ENCODE measurements at regions not wholly inside any gene's neighbourhood (a gene's known extent, or its start where the extent isn't known, plus 50 kb on each side); places are given as distances from the start of the nearest gene placed in this dataset.
"Not testable (repeated sequence)": the region's sequence is repeated elsewhere in the genome, so short reads cannot be mapped to it uniquely, and the experiment has no call there.

- no peak overlapping the region for H3K27ac ChIP-seq
- no peak overlapping the region for H3K4me3 ChIP-seq
- H3K9me3 ChIP-seq, result no peaks in the 10 kb centered on the region
- H3K36me3 ChIP-seq (replicated peaks in 1 of 2; ENCODE audit: insufficient read depth in 1 of 2, low read depth in 2 of 2), result no peaks in the 10 kb centered on the region
- H3K27me3 ChIP-seq, result no peaks in the 10 kb centered on the region
- intact Hi-C loops (cut with DNase I), result no loop called here
- WGBS, 2 donors, result 74 to 89% methylated on average over 4 to 5 of the region's 5 CpGs
- peaks cover 8% of the 10 kb centered on the region for H3K4me1 ChIP-seq
- ATAC-seq, result no peak
- TF ChIP-seq POLR2A (IDR thresholded peaks at IDR 0.05), result no peak
- no peak for TF ChIP-seq CTCF (IDR thresholded peaks at IDR 0.05)
- no peak for DNase-seq
Observed at GRCh38 chrX:3545901-3546300, 167.5 kb downstream of the PRKX start.

DNA sequence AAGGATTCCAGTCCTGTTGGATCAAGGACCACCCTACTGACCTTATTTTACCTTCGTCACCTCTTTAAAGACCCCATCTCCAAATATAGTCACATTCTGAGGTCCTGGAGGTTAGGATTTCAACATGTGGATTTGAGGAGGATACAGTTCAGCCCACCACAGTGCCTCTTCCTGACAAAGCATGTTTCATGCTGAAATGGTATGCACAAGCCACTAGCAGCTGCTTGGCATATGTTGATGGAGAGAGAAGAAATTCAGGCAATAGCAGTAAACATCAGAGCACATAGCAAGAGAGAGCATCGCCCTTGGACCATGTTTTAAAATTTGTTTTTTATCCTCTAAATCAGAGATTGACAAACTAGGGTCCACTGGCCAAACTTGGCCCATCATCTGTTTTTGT lies 172.1 kb downstream of the PRKX start:
- no peak overlapping the region for H3K27ac ChIP-seq
- ATAC-seq (no peak), DNase-seq (no peak)
- no peaks in the 10 kb centered on the region for H3K27me3 ChIP-seq
- TF ChIP-seq POLR2A (IDR thresholded peaks at IDR 0.05), result no peak
- no peak for TF ChIP-seq CTCF (IDR thresholded peaks at IDR 0.05)
- intact Hi-C loops (cut with DNase I), result no loop called here
- H3K4me1 ChIP-seq, result no peaks in the 10 kb centered on the region
- no peaks in the 10 kb centered on the region for H3K36me3 ChIP-seq (replicated peaks in 1 of 2; ENCODE audit: insufficient read depth in 1 of 2, low read depth in 2 of 2)
- no peak overlapping the region for H3K4me3 ChIP-seq
- H3K9me3 ChIP-seq, result no peaks in the 10 kb centered on the region
- WGBS, 2 donors, result 76 to 100% methylated on average over 1 to 2 of the region's 2 CpGs

DNA sequence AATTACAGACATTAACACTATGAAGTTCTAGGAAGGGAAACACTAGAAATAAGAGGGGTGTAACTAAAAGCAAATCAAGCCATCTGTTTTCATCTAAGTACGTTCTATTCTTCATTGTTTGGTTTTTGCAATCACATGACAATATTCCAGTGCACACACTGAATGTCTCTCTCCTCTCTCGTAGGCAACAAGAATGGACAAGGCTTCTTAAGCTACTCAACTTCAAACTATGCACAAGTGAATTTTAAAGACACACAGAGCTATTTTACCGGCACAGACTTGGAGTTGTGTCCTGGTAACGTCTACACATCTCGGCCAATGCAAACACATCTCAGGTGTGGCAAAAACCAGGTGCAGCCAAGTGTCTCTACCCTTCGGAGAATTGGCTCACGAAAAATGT lies 173.3 kb downstream of the PRKX start:
- TF ChIP-seq CTCF (IDR thresholded peaks at IDR 0.05) (no peak), POLR2A (IDR thresholded peaks at IDR 0.05) (no peak)
- H3K36me3 ChIP-seq (replicated peaks in 1 of 2; ENCODE audit: insufficient read depth in 1 of 2, low read depth in 2 of 2), result no peaks in the 10 kb centered on the region
- intact Hi-C loops (cut with DNase I), result no loop called here
- H3K9me3 ChIP-seq, result no peaks in the 10 kb centered on the region
- H3K4me3 ChIP-seq, result no peak overlapping the region
- WGBS, 2 donors, result 69 to 78% methylated on average over 6 to 7 of the region's 7 CpGs
- no peak for DNase-seq
- no peak overlapping the region for H3K27ac ChIP-seq
- no peak for ATAC-seq
- H3K4me1 ChIP-seq, result no peaks in the 10 kb centered on the region
- H3K27me3 ChIP-seq, result no peaks in the 10 kb centered on the region

DNA sequence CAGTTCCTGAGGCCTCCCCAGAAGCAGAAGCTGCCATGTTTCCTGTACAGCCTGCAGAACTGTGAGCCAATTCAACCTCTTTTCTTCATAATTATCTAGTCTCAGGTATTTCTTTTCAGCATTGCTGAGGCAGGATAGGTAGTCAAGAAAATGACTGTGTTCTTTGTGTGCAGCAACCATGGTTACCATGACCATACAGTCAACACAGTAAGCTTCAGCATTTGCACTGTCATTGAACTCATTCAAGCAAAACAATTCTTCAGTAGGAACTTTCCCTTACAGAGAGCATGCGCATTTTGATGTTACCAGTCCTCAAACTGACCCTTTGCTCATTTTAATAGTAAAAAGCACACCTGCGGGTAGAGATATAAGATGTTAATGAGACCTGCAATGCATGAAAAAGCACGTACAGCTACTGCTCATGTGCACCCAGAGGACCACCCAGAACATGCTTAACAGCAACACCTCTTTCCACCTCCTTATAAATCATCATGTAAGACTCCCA lies 180.8 kb downstream of the PRKX start:
- H3K36me3 ChIP-seq (replicated peaks in 1 of 2; ENCODE audit: insufficient read depth in 1 of 2, low read depth in 2 of 2), result no peaks in the 10 kb centered on the region
- no peak overlapping the region for H3K4me3 ChIP-seq
- TF ChIP-seq POLR2A (IDR thresholded peaks at IDR 0.05) (no peak), CTCF (IDR thresholded peaks at IDR 0.05) (no peak)
- no peak overlapping the region for H3K27ac ChIP-seq
- WGBS, 2 donors, result 84 to 93% methylated on average over 2 to 3 of the region's 3 CpGs
- DNase-seq, result no peak
- ATAC-seq, result no peak
- intact Hi-C loops (cut with DNase I), result no loop called here
- H3K9me3 ChIP-seq, result no peaks in the 10 kb centered on the region
- no peaks in the 10 kb centered on the region for H3K4me1 ChIP-seq
- H3K27me3 ChIP-seq, result no peaks in the 10 kb centered on the region

DNA sequence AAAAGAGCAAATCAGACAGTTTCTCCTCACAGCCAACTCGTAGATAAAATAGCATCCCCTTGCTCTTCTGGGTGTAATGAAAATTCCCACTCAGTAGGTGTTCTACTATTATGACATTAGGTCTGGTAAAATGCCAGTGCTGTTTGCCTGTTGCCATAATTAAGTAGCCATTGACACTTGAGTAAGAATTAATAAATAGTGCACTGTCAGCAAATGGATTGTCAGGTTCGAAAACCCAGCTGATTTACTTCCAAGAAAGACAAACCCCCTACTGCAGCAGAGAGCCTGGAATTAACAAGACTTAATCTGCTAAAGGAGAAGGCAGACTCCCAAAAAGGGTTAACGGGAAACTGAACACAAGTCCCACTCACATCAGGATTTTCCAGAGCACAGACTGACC lies 182.0 kb downstream of the PRKX start:
- H3K27me3 ChIP-seq; H3K4me1 ChIP-seq; H3K36me3 ChIP-seq (replicated peaks in 1 of 2; ENCODE audit: insufficient read depth in 1 of 2, low read depth in 2 of 2); DNase-seq; ATAC-seq; H3K27ac ChIP-seq; intact Hi-C loops (cut with DNase I); H3K4me3 ChIP-seq; H3K9me3 ChIP-seq: not testable (repeated sequence)
- 74 to 77% methylated on average over 3 of the region's 3 CpGs for WGBS, 2 donors

Measured in body of pancreas (tissue), 4 donors.